GM19035 (cell line): ENCODE measurements at regions not wholly inside any gene's neighbourhood (a gene's known extent, or its start where the extent isn't known, plus 50 kb on each side); places are given as distances from the start of the nearest gene placed in this dataset.
"Not testable (repeated sequence)": the region's sequence is repeated elsewhere in the genome, so short reads cannot be mapped to it uniquely, and the experiment has no call there.

Experiments used
- ATAC-seq: cut with Tn5 transposase; IDR thresholded peaks from one replicate; pipeline ENCODE4 v1.9.1; 2021; ENCODE audit not compliant: unreplicated experiment

GRCh38 chrX:139201924-139202323 is 328.6 kb upstream of the F9 start:
- ATAC-seq: no peak

- ATAC-seq: no peak
Measured at GRCh38 chrX:139200793-139201192, 329.7 kb upstream of the F9 start.

- ATAC-seq: no peak
Measured at GRCh38 chrX:139200346-139200745, 330.2 kb upstream of the F9 start.

GRCh38 chrX:139199933-139200332 is 330.6 kb upstream of the F9 start:
- ATAC-seq: no peak

GRCh38 chrX:139198936-139199335 is 331.6 kb upstream of the F9 start:
- ATAC-seq: no peak

GRCh38 chrX:139196890-139197289 is 333.6 kb upstream of the F9 start:
- ATAC-seq: no peak

GRCh38 chrX:139194571-139195280 is 335.8 kb upstream of the F9 start:
- no peak for ATAC-seq

GRCh38 chrX:139192386-139192961 is 338.1 kb upstream of the F9 start:
- no peak for ATAC-seq

GRCh38 chrX:139191746-139192385 is 338.7 kb upstream of the F9 start:
- no peak for ATAC-seq

- ATAC-seq: no peak
Measured at GRCh38 chrX:139191286-139191685, 339.3 kb upstream of the F9 start.

GRCh38 chrX:139187738-139188137 is 342.8 kb upstream of the F9 start:
- no peak for ATAC-seq

GRCh38 chrX:139186991-139187390 is 343.5 kb upstream of the F9 start:
- ATAC-seq: no peak

- no peak for ATAC-seq
Measured at GRCh38 chrX:139179592-139179991, 350.9 kb upstream of the F9 start.

- no peak for ATAC-seq
Measured at GRCh38 chrX:139178980-139179379, 351.6 kb upstream of the F9 start.

GRCh38 chrX:139172731-139173130 is 357.8 kb upstream of the F9 start:
- no peak for ATAC-seq

- ATAC-seq: no peak
Measured at GRCh38 chrX:139170526-139171173, 359.9 kb upstream of the F9 start.

GRCh38 chrX:139167282-139167681 is 363.3 kb upstream of the F9 start:
- no peak for ATAC-seq

- no peak for ATAC-seq
Measured at GRCh38 chrX:139158256-139158655, 372.3 kb upstream of the F9 start.

GRCh38 chrX:139156356-139156755 is 374.2 kb upstream of the F9 start:
- no peak for ATAC-seq

GRCh38 chrX:139146625-139147024 is 383.9 kb upstream of the F9 start:
- not testable (repeated sequence) for ATAC-seq

- ATAC-seq: no peak
Measured at GRCh38 chrX:139141370-139141769, 389.2 kb upstream of the F9 start.

GRCh38 chrX:139134316-139134715 is 396.2 kb upstream of the F9 start:
- no peak for ATAC-seq
